IPS-NIHi7 (cell line): ENCODE measurements at regions not wholly inside any gene's neighbourhood (a gene's known extent, or its start where the extent isn't known, plus 50 kb on each side); places are given as distances from the start of the nearest gene placed in this dataset.

Source experiments
- DNase-seq: peaks from one replicate; pipeline ENCODE4 v3.0.0; 2012; ENCODE audit warnings: mixed read lengths; ENCODE audit errors: extremely low spot score

- DNase-seq: no peak
Measured at GRCh38 chr6:8545336-8545735, 110.0 kb upstream of the SLC35B3 start.

- no peak for DNase-seq
Measured at GRCh38 chr6:8543714-8544113, 108.4 kb upstream of the SLC35B3 start.

GRCh38 chr6:8539453-8539852, 104.1 kb upstream of the SLC35B3 start:
- peak; percentile 18 for DNase-seq

GRCh38 chr6:8536122-8536521, 100.8 kb upstream of the SLC35B3 start:
- DNase-seq: no peak

GRCh38 chr6:8535519-8535918, 100.2 kb upstream of the SLC35B3 start:
- DNase-seq: no peak

GRCh38 chr6:8530785-8531435, 95.6 kb upstream of the SLC35B3 start:
- no peak for DNase-seq

GRCh38 chr6:8529250-8529649, 93.9 kb upstream of the SLC35B3 start:
- no peak for DNase-seq

GRCh38 chr6:8527818-8528217, 92.5 kb upstream of the SLC35B3 start:
- DNase-seq: no peak

- DNase-seq: peak; percentile 20
Measured at GRCh38 chr6:8526624-8527023, 91.3 kb upstream of the SLC35B3 start.

- DNase-seq: no peak
Measured at GRCh38 chr6:8525370-8525769, 90.0 kb upstream of the SLC35B3 start.

GRCh38 chr6:8513174-8513573, 77.8 kb upstream of the SLC35B3 start:
- DNase-seq: no peak

- no peak for DNase-seq
Measured at GRCh38 chr6:8507286-8507685, 71.9 kb upstream of the SLC35B3 start.

GRCh38 chr6:8506126-8506525, 70.8 kb upstream of the SLC35B3 start:
- peak; percentile 48 for DNase-seq

- DNase-seq: no peak
Measured at GRCh38 chr6:8499540-8499939, 64.2 kb upstream of the SLC35B3 start.

- no peak for DNase-seq
Measured at GRCh38 chr6:8494730-8495129, 59.4 kb upstream of the SLC35B3 start.

GRCh38 chr6:8492536-8493133, 57.3 kb upstream of the SLC35B3 start:
- DNase-seq: no peak
